GM18858 (cell line): ENCODE measurements at regions not wholly inside any gene's neighbourhood (a gene's known extent, or its start where the extent isn't known, plus 50 kb on each side); places are given as distances from the start of the nearest gene placed in this dataset.

Source experiments
- ATAC-seq: cut with Tn5 transposase; IDR thresholded peaks from one replicate; pipeline ENCODE4 v1.9.1; 2021; ENCODE audit not compliant: unreplicated experiment

DNA sequence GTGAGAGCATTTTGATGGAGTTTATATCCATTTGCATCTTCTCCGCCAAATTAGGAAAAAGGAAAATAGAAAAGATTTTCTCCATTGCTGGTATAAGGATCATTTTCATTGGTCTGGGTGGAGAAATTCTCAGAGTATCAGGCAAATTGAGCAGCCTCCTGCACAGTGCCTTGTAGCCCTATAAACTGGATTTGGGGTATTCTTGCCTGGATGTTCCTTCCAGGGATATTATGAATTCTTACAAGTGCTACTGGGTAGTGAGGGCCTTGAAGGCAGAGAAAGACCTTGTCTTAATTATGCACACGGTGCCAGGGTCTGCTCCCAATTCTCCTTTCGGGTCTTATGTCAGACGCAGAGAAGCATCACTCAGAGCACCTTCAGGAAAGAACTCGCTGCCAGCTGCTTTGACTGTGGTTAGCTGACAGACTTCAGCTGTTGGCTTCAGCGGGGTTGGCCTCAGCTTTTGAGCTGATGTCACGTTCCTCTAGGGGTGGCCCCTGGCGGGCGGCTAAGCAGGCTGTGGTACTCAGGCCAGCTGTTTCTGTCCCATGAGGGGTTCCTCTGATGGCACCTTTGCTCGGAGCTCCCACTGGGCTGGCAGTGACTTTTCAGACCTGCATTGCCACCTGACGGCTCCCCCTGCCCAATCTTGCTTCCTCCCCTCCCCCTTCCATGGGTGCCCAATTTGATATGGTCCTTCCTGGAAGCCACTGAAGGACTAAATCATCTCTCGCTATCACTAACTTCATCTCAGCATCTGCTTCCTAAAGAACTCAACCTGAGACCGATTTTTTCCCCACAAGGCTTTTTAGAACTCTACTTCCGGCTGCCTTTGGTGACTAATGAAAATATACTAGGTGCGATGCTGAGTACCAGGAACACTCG lies 519.5 kb downstream of the BCOR start:
- ATAC-seq, result peak; percentile 93

DNA sequence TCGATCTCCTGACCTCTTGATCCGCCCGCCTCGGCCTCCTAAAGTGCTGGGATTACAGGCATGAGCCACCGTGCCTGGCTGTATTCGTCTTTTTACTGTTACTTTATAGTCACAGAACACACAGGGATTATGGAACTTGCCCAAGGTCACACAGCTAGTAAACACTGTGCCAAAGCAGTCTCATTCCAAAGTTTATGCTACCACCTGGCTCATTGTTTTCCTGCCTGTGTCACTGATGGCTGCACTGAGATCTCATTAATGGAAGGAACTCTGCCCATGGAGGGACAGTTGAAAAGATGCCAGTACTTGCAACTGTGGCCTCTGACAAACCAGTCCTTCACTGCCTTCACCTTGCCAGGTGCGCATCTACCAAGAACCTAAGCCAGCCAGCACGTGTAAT lies 517.7 kb downstream of the BCOR start:
- no peak for ATAC-seq

DNA sequence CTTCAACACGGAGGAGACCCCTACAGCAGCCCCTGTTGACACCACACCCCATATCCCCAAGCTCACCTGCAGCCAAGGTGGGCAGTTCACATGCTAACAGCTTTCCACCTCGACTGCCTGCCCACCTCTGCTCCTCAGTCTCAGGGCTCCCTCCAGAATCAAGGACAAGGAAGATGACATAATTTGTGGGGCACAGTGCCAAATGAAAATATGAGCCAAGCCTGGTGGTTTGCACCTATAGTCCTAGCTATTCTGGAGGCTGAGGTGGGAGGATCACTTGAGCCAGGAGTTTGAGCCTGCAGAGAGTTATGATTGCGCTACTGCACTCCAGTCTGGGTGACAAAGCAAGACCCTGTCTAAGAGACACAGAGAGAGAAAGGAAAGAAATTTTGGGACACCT lies 516.3 kb downstream of the BCOR start:
- ATAC-seq, result no peak

DNA sequence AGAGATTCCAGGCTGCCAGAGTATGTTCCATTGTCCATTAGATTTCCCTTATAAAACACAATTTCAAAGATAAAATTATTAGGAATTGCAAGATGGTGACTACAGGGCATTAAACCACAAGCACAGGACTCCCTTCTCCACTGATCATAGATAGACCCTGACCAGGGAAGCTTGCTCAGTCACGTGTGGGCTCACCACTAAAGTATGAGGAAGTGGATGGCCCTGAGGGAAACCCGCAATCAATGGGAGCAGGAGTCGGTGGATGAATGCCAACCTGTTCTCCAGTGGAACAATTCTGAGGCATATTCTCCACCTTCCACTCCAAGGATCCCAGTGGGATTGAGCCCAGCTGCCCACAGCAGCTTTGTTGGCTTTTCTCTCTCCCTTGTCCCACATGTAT lies 515.7 kb downstream of the BCOR start:
- ATAC-seq, result no peak

DNA sequence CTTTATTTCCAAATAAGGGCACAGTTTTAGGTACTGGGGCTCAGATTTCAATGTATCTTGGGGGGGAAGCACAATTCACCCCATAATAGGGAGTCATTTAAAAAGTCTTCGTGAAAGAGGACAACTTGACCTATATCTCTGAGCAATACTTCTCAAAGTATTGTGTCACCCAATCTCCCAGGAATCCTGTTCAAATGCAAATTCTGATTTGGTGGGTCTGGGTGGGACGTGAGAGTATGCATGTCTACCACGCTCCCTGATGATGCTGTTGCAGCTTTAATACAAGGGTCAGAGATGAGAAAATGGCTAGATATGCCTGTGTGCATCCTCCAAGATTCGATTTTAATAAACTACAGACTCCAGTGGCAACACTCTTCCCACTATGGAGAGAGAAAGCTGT lies 514.8 kb downstream of the BCOR start:
- ATAC-seq, result no peak

DNA sequence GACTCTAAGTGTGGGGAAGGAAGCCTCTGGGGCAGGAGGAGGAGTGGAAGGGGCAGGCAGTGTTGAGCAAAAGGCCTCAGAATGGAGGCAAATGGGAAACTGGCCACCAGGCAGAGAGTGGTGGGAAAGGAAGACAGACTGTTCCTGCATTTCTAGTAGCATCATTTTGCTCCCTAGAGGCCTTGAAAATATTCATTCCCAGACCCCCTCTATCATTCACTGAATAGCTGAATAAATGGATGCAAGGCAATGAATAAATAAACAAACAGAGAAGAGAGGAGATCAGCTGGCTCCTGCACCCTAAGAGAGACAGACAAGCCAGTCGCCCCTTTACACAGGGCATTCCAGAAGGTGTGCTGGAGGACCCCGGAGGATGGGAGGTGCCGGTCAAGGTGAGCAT lies 511.9 kb downstream of the BCOR start:
- no peak for ATAC-seq

DNA sequence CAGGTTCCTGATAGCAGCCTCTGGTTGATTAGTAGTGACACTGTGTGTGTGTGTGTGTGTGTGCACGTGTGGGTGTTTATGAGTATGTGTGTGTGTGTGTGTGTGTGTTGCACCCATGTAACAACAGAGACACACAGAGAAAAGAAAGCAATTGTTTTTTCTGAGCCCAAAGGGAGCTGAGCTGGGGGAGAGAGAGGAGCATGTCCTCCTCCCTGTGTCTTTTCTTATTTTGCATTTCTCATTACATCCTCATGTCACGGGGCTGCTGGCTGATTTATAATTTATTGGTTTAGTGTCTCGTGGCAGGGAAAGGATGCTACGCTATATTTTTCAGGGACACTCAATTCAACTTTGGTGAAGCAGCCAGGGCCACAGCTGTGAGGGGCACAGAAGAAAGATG lies 511.4 kb downstream of the BCOR start:
- ATAC-seq, result no peak

DNA sequence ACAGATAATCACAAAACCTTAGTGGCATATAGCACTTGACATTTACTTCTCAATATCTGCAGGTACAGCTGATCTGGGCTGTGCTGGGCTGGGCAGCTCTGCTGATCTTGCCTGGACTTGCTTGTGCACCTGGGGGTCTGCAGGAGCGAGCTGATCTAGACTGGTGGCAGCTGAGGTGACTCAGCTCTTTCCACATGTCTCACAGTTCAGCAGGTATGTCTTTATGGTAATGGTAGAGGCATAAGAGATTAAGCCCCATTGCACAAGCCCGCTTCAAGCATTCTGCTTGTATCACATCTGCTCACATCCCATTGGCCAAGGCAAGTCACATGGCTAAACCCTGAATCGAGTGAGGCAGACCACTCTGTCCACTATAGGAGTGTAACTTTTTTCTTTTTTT lies 506.7 kb downstream of the BCOR start:
- no peak for ATAC-seq

DNA sequence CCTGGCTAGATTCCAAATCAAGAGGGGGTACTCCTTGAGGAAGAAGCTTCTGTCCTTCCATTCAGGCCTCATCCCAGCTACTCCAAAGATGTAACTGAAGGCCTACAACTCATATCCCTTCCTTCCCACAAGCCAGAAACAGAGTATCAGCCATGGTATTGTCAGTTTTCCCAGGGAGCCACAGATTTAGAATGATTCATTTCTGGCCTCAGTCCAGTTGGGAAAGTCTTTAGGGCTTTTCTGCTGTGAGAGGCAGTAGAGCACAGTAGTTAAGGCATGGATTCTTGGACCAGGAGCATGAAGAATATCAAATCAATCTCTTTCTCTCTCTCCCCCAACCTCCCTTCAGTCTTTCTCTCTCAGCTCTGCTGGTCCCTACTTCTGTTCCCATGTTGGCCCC lies 505.0 kb downstream of the BCOR start:
- ATAC-seq, result no peak

DNA sequence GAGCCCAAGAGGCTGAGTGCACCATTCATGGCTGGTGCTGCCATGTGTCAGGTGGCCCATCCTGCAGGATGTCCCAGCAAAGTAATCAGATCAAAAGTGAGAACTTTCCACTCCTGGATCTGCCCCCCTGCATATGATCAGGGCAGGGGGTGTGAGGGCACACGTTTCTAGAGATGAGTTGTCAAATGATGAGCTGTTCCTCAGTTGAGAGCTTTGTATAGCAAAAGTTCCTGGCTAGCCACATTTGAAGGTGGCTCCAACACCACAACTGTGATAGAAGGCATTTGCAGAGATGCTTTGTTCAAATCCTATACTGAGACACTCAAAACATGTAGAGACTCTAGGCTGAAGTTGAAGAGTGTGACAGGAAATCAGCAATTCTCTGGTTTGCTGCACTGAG lies 501.8 kb downstream of the BCOR start:
- no peak for ATAC-seq

DNA sequence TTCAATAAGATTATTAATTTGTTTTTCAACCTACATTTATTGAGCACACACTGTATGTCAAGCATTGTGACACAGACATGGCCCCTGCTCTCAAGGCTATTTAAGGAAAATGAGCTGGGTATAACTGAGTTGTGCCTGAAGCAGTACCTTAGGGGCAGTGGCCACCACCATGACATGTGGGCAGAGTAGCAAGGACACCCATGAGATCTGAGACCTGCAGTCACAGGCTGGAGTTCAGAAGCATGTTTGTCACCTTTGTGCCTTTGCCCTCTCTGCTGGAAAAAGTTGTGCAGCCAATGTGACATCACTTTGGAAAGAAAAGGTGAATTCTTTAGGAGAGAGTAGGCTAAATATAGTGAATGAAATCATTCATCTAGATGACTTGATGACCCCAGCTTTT lies 501.3 kb downstream of the BCOR start:
- no peak for ATAC-seq

DNA sequence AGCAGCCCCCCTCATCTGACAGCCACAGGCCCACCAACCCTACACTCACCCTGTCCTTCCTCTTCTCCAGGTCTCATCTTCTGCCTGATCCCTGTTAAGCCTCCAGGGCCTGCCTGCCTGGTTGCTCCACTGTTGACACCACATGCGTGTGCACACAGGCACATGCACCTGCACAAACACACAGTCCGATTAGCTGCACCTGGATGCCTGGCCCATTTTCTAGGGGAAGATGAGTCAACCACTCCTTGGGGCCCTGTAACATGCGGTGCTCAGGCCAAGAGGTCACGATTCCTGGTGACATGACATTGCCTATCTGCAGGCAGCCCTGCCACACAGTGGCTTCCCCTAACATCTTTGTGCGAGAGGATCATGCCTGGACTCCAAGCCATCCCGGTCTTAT lies 498.4 kb downstream of the BCOR start:
- ATAC-seq, result no peak

DNA sequence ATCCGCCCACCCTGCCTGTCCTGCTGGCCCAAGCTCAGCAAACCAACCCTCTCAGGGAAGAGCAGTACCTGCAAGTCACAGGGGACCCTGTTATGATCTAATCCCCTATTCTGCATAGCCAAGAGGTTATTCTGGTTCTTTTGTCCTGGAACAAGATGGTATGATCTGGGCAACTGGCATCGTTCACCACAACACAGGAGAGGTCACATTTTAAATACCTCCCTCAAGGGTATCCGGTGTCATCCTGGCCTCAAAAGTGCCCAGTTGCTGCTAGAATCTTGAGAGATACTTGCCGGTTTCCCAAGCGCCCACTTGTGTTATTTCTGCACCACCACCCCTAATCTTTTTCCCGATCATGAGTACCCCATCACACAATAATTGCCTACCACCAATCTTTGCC lies 497.5 kb downstream of the BCOR start:
- ATAC-seq, result no peak

DNA sequence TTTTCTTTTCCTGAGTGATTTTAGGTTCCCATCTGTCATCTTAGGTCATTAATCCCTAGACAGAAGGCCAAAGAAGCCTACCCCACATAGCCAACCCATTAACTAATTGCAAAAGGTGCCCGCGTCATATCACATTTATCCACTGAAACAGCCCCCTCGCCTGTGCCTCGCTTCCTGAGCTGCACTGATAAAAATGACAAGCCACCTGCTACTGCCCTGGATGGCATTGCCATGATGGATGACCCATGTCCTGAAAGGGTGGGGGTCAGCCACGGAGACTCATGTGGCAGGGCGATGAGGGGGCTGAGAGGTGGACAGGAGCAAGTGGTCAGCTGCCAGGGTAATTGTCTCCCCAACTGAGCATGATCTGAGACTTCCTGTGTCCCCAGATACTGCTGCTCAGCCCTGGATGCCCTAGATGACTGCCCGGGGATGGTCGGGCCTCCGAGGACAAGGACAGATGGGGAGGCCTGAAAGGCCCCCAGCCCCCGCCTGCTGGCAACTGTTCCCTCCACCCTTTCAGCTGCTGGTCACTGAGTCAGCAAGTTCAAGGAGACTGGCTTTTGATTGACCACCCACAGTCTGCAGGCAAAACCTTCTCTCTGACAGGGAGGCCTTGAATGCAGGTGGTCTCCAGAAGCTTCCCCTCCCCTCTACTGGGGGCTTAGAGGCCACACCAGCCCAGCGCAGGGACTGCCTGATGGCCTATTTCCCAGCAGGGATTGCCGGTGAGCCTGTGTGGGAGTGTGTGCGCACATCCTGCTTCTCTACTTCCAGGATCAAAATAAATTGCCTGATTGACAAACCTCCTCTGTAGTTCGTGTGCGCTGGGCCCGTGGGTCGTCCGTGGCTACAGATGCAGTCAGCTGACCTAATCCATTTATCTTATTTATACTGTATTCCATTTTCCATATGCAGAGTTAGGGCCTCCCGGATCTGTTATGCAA lies 496.3 kb downstream of the BCOR start:
- no peak for ATAC-seq

DNA sequence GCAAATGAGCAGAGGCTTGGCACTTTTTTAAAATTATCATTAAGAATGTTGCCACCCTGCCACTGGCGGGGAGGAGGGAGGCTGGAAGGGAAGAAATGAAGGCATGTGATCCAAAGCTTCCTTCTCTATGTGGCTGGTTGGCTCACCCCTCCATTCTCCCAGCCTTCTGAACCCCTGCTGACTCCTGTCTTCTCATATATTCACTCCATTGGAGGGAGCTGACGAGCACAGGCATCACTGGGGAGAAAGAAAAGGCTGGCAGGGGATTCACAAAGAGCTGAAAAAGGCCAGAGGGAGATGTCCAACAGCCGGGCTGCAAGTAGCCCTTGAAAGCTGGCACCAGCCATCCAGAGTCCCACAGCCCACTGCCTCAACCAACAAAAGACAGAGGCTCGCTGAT lies 495.6 kb downstream of the BCOR start:
- no peak for ATAC-seq

DNA sequence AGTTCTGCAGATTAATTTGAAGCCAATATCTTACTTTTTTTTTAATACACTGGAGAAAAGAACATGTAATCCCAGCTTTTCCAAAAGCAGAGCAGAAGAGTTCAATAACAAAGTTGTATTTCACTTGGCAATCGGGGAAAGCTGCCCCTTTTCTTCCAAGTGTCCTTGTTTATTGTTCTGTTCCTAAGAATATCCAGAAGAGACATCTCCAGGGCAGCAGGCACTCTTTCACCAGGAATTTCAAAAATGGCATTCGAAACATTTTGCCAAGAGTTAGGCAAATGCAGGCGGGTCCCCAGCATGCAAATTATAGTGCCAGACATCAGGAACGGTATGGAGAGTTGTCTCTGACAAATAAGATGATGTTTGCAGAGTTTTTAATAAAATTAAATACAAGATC lies 494.5 kb downstream of the BCOR start:
- no peak for ATAC-seq

DNA sequence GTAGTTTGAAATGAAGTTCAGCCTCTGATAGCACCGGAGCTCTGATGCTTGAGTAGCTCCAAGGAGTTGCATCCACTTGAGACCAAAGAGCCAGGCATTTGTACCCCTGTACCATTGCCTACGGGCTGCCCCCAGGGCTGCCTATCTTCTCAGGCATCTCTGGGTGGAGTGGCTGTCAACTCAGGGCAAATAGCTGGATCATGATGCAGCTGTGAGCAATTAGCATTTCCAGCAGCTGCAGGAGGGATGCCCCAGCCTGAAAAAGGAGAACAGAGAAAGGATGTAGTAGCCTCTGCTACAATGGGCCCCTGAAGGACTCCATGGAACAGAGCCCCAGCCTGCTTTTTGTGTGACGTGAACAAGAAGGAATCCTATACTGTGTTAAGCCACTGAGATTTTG lies 492.6 kb downstream of the BCOR start:
- ATAC-seq, result no peak

DNA sequence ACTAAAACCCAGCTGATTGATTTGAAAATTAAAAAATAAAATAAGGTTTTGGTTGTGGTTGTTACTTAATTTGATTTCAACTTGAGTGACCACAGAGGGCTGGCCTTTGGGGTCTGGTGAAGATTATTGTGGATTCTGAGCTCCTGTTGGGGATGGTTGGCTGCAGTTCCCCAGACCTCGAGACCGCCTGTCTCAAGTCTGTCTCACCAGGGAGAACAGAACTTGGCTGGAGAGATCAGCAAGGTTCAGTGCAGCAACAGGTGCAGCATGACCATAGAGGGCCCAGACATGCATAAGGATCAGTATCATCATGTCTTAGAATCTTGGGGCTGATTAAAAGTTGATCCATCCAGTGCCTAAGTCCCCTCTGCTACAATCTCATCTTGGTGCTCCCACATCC lies 491.9 kb downstream of the BCOR start:
- no peak for ATAC-seq

DNA sequence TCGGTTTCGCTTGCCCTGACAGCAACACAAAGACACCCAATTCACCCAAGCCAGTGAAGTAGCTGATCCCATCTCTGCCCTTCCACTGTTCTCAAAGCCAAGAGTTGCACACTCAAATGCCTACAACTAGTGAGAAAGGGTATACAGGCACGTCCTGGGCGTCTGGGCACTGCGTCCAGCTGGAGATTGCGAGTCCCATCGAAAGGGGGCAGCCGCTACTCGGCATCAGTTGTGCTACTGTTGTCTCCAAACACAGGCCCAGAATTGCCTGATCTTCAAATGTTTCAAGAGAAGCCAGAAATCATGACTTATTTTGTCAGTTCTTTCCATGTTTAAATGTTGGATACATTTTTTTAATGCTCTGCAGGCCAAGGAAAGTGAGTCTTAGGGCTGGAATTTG lies 487.8 kb downstream of the BCOR start:
- no peak for ATAC-seq

DNA sequence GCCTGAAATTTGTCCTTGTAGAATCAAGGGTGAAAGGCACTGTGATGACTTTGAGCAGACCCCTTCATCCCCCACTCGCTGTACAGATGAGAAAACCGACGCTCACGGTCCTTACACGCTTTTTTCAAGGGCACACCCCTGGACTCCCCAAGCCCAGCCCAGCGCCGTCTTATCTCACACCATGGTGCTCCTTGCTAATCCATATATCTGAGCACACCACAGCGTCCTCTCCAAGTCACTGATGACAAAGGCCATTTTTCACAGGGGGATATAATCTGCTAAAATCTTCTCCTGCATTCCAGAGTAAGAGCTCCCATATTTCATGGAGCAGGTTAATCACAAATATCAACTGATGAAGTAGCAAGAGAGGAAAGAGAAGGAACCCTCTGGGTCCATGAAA lies 486.3 kb downstream of the BCOR start:
- ATAC-seq, result no peak

DNA sequence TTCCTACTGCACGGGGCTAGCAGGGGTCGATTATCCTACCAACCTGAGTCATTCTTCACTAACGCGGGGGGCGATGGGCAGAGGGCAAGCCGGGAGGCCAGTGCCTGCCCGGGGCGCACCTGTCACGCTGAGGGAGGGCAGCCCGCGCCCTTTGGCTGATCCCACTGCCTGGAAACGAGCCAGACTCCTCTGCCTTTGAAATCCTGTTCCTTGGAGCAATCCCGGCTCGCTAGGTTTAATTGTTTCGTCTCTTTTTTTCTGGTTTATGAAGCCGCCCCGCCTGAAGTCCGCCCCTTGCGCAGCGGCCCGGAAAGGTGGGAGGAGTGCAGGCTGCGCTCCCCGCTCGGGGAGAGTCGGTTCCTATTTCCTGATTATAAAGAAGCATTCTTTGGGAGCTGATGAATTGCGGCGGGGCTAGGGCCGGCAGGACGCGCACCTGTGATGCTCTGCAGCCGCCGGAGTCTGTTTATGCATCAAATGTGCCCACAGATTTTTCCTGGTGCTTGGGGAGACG lies 484.2 kb downstream of the BCOR start:
- ATAC-seq, result no peak
